DND-41 (cell line): ENCODE measurements at regions not wholly inside any gene's neighbourhood (a gene's known extent, or its start where the extent isn't known, plus 50 kb on each side); places are given as distances from the start of the nearest gene placed in this dataset.

Experiments used
- EZH2 ChIP-seq: IDR thresholded peaks from 3 replicates; pipeline ENCODE4 v1.6.1; 2012; ENCODE audit warnings: borderline replicate concordance, low read depth, mild to moderate bottlenecking, moderate library complexity, low read length, inconsistent platforms; ENCODE audit not compliant: severe bottlenecking
- TF ChIP-seq, protein P1 (sequence below): IDR thresholded peaks from 2 replicates; pipeline ENCODE4 v1.5.1; 2012; ENCODE audit warnings: borderline replicate concordance, low read length, moderate library complexity, mild to moderate bottlenecking; ENCODE audit not compliant: poor library complexity, severe bottlenecking; ENCODE audit errors: extremely low read depth

DNA sequence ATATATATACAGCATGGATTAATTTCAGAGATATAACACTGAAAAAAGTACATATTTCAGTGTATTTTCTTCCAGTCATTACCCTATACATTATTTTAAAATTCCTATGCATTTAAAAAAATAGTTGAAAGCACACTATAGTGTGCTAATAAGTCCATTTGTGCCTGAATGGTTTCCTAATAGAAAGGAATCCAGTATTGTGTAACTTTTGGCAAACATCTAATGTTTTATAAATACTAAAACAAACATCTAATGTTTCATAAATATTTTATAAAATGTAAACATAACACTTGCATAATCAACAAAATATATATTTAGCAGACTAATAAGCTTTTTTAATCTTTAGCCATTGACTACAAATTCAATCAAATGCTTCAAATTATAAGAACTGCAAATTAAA lies 126.6 kb upstream of the FIBIN start:
- no peak for TF ChIP-seq EZH2
- TF ChIP-seq, protein P1, sequence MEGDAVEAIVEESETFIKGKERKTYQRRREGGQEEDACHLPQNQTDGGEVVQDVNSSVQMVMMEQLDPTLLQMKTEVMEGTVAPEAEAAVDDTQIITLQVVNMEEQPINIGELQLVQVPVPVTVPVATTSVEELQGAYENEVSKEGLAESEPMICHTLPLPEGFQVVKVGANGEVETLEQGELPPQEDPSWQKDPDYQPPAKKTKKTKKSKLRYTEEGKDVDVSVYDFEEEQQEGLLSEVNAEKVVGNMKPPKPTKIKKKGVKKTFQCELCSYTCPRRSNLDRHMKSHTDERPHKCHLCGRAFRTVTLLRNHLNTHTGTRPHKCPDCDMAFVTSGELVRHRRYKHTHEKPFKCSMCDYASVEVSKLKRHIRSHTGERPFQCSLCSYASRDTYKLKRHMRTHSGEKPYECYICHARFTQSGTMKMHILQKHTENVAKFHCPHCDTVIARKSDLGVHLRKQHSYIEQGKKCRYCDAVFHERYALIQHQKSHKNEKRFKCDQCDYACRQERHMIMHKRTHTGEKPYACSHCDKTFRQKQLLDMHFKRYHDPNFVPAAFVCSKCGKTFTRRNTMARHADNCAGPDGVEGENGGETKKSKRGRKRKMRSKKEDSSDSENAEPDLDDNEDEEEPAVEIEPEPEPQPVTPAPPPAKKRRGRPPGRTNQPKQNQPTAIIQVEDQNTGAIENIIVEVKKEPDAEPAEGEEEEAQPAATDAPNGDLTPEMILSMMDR: no peak
